OCI-LY1 (cell line): ENCODE measurements at regions not wholly inside any gene's neighbourhood (a gene's known extent, or its start where the extent isn't known, plus 50 kb on each side); places are given as distances from the start of the nearest gene placed in this dataset.

ENCODE experiments used
- EZH2 ChIP-seq: fragments of 200-600 bp; sonication (generic), shearing (Covaris generic); IDR thresholded peaks from 2 replicates; pipeline ENCODE4 v1.8.0; 2017; ENCODE audit warnings: borderline replicate concordance, mixed run types, mild to moderate bottlenecking, antibody characterized with exemption, low read length, moderate library complexity, mixed read lengths
- TF ChIP-seq, protein P1 (sequence below): fragments of 200-600 bp; sonication (generic), shearing (Covaris generic); IDR thresholded peaks from 2 replicates; pipeline ENCODE4 v1.5.1; 2017; ENCODE audit warnings: mild to moderate bottlenecking, antibody characterized with exemption, low read length, moderate library complexity, mixed read lengths

DNA sequence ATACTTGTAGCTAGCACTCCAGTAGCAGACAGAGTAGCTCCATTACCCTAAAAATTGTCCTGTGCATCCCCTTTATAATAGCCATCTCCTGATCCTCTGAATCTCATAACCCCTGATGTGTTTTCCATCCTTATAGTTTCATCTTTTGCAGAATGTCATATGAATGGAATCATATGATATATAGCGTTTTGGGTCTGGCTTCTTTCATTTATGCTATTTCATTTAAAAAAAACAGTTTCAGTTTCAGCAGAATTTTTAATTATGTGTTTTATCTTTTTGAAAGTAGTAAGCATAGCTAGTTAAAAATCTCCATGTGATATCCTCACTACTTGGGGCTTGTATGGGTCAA lies 132.7 kb downstream of the KLF13 start:
- no peak for TF ChIP-seq EZH2
- TF ChIP-seq, protein P1, sequence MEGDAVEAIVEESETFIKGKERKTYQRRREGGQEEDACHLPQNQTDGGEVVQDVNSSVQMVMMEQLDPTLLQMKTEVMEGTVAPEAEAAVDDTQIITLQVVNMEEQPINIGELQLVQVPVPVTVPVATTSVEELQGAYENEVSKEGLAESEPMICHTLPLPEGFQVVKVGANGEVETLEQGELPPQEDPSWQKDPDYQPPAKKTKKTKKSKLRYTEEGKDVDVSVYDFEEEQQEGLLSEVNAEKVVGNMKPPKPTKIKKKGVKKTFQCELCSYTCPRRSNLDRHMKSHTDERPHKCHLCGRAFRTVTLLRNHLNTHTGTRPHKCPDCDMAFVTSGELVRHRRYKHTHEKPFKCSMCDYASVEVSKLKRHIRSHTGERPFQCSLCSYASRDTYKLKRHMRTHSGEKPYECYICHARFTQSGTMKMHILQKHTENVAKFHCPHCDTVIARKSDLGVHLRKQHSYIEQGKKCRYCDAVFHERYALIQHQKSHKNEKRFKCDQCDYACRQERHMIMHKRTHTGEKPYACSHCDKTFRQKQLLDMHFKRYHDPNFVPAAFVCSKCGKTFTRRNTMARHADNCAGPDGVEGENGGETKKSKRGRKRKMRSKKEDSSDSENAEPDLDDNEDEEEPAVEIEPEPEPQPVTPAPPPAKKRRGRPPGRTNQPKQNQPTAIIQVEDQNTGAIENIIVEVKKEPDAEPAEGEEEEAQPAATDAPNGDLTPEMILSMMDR = no peak
